B cell (primary cell): ENCODE measurements at regions not wholly inside any gene's neighbourhood (a gene's known extent, or its start where the extent isn't known, plus 50 kb on each side); places are given as distances from the start of the nearest gene placed in this dataset.

Experiments
- ATAC-seq: fragments of 200-7000 bp; cut with Tn5 transposase; one replicate; pipeline ENCODE4 v1.10.0; 2021; ENCODE audit warnings: low read depth, mild to moderate bottlenecking, moderate number of reproducible peaks, moderate library complexity
- CTCF ChIA-PET: fragments of 350-600 bp; sonication (Branson Sonifier 250); formaldehyde crosslinking; loops from one replicate; lab custom pipeline; 2021; ENCODE audit warnings: antibody characterized with exemption, inconsistent platforms; lab: Charles Lee
- POLR2A ChIA-PET: fragments of 350-600 bp; sonication (Branson Sonifier 250); formaldehyde crosslinking; loops from one replicate; lab custom pipeline; 2021; ENCODE audit warnings: antibody characterized with exemption; lab: Charles Lee
- DNase-seq: peaks from one replicate; pipeline ENCODE4 v3.0.0; 2013
- H2AFZ ChIP-seq: 2 replicates; pipeline ENCODE4 v1.6.1; 2012; ENCODE audit warnings: mild to moderate bottlenecking, low read depth, low read length; ENCODE audit not compliant: insufficient read depth, poor library complexity, severe bottlenecking
- H3K27ac ChIP-seq, 2 donors: 1 replicate in 1 of 2; 2 replicates in 1 of 2; pipeline ENCODE4 v1.5.1; 2012 to 2013; ENCODE audit warnings: low read length in 2 of 2, mild to moderate bottlenecking in 2 of 2, moderate library complexity in 1 of 2
- H3K27me3 ChIP-seq, 4 experiments: fragments of 200-600 bp in 1 of 4; sonication (generic) in 1 of 4; replicated peaks in 1 of 4; 1 replicate in 2 of 4; 2 replicates in 2 of 4; pipeline versions ENCODE4 v1.6.1 to v1.7.0; 2013 to 2016; ENCODE audit warnings: low read length in 3 of 4, mild to moderate bottlenecking in 2 of 4, mixed read lengths in 1 of 4, moderate library complexity in 1 of 4; ENCODE audit not compliant: insufficient read depth in 4 of 4, control insufficient read depth in 3 of 4; ENCODE audit errors: control extremely low read depth in 1 of 4
- H3K36me3 ChIP-seq, 2 experiments: replicated peaks in 1 of 2; 1 replicate in 1 of 2; 2 replicates in 1 of 2; pipeline versions ENCODE4 v1.6.1 to v1.7.1; 2013; ENCODE audit warnings: low read length in 1 of 2; ENCODE audit not compliant: insufficient read depth in 2 of 2, control insufficient read depth in 1 of 2; ENCODE audit errors: control extremely low read depth in 1 of 2, extremely low read depth in 1 of 2
- H3K4me1 ChIP-seq, 2 donors: fragments of 200-600 bp in 1 of 2; sonication (generic) in 1 of 2; 1 replicate in 1 of 2; 2 replicates in 1 of 2; pipeline versions ENCODE4 v1.5.1 to v1.6.1; 2013 to 2017; ENCODE audit warnings: low read length in 2 of 2; ENCODE audit not compliant: control insufficient read depth in 2 of 2, insufficient read depth in 2 of 2
- H3K4me2 ChIP-seq: replicated peaks from 2 replicates; pipeline ENCODE3; 2012; ENCODE audit warnings: mild to moderate bottlenecking, low read depth, low read length; ENCODE audit not compliant: poor library complexity, severe bottlenecking
- H3K4me3 ChIP-seq, 5 experiments: fragments of 200-600 bp in 1 of 5; sonication (generic) in 1 of 5; 1 replicate in 3 of 5; 2 replicates in 2 of 5; pipeline versions ENCODE4 v1.5.1 to v1.7.0; 2011 to 2016; ENCODE audit warnings: low read length in 4 of 5, mild to moderate bottlenecking in 4 of 5, low read depth in 2 of 5, control low read depth in 1 of 5, moderate library complexity in 1 of 5; ENCODE audit not compliant: insufficient read depth in 1 of 5; ENCODE audit errors: control extremely low read depth in 1 of 5, extremely low read depth in 1 of 5
- H3K79me2 ChIP-seq: fragments of 200-600 bp; sonication (generic); one replicate; pipeline ENCODE4 v1.6.0; 2016; ENCODE audit warnings: low read length; ENCODE audit not compliant: control insufficient read depth, insufficient read depth
- H3K9ac ChIP-seq: fragments of 200-600 bp; sonication (generic); 2 replicates; pipeline ENCODE4 v1.6.1; 2017; ENCODE audit warnings: mild to moderate bottlenecking, low read length, moderate library complexity
- H3K9me3 ChIP-seq, 3 donors: one replicate each; pipeline versions ENCODE4 v1.6.1 to v1.7.1; 2013; ENCODE audit warnings: low read length in 2 of 3; ENCODE audit not compliant: control insufficient read depth in 2 of 3, insufficient read depth in 1 of 3; ENCODE audit errors: control extremely low read depth in 1 of 3
- H4K20me1 ChIP-seq: 2 replicates; pipeline ENCODE4 v1.6.0; 2012; ENCODE audit warnings: mild to moderate bottlenecking, low read length; ENCODE audit not compliant: insufficient read depth, control insufficient read depth, poor library complexity, severe bottlenecking
- H3K27ac Mint-ChIP-seq: one replicate; pipeline ENCODE4 v1.8.0; 2021; ENCODE audit warnings: mixed read lengths
- H3K27me3 Mint-ChIP-seq: one replicate; pipeline ENCODE4 v1.8.0; 2021; ENCODE audit warnings: mixed read lengths
- H3K4me1 Mint-ChIP-seq: one replicate; pipeline ENCODE4 v1.8.0; 2021; ENCODE audit warnings: mixed read lengths
- H3K4me3 Mint-ChIP-seq: one replicate; pipeline ENCODE4 v1.8.0; 2021; ENCODE audit warnings: mixed read lengths
- H3K9me3 Mint-ChIP-seq: one replicate; pipeline ENCODE4 v1.8.0; 2022; ENCODE audit warnings: mixed read lengths; ENCODE audit not compliant: insufficient read depth
- EZH2 ChIP-seq: IDR thresholded peaks from 2 replicates; pipeline ENCODE4 v1.6.1; 2012; ENCODE audit warnings: borderline replicate concordance, low read depth, mild to moderate bottlenecking, moderate library complexity, low read length; ENCODE audit not compliant: insufficient read depth, poor library complexity, severe bottlenecking
- WGBS: methylation state at CpG from one replicate; pipeline ENCODE4 v1.1.5; 2013; ENCODE audit warnings: missing lambda C conversion rate; ENCODE audit not compliant: insufficient coverage; 5-methylcytosine and 5-hydroxymethylcytosine counted together
- intact Hi-C: fragments of 100-400 bp; cut with micrococcal nuclease; formaldehyde crosslinking; loops from one replicate; pipeline ENCODE4 v1.10.0; 2022
- TF ChIP-seq, protein P1 (sequence below): fragments of 200-600 bp; IDR thresholded peaks from one replicate; pipeline ENCODE4 v1.8.0; 2022; ENCODE audit warnings: antibody characterized with exemption, mild to moderate bottlenecking

DNA sequence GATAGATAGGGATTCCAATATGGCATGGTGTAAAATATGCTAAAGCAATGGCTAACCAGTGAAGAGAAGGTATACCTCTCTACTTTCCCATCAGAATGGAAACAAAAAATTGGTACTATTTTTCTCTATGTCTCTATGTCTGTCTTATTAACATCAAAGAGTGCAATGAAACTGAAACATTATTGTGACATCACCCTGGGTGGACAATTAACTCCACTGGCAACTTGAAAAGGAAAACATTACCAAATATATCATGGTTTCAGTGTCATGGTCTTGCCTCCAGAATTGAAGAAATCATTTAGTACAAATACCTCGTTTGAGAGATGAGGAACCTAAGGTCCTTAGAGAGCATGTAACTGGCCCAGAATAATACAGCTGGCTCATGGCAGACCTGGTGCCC lies 1132.5 kb upstream of the MAP3K7 start:
- Histone ChIP-seq H3K36me3 (no peaks in the 10 kb centered on the region), H3K4me2 (no peak overlapping the region), H4K20me1 (no peaks in the 10 kb centered on the region), H3K4me3 (no peak overlapping the region), H3K27ac (no peak overlapping the region), H3K9ac (no peak overlapping the region), H3K79me2 (no peaks in the 10 kb centered on the region), H3K4me1 (no peaks in the 10 kb centered on the region), H3K9me3 (no peaks in the 10 kb centered on the region), H2AFZ (no peak overlapping the region), H3K27me3 (no peaks in the 10 kb centered on the region)
- Mint-ChIP-seq H3K9me3 (no peaks in the 10 kb centered on the region), H3K27me3 (no peaks in the 10 kb centered on the region), H3K4me3 (no peak overlapping the region), H3K4me1 (no peaks in the 10 kb centered on the region), H3K27ac (no peak overlapping the region)
- intact Hi-C loops: no loop called here
- ChIA-PET CTCF (no interaction called here), POLR2A (no interaction called here)
- TF ChIP-seq, protein P1, sequence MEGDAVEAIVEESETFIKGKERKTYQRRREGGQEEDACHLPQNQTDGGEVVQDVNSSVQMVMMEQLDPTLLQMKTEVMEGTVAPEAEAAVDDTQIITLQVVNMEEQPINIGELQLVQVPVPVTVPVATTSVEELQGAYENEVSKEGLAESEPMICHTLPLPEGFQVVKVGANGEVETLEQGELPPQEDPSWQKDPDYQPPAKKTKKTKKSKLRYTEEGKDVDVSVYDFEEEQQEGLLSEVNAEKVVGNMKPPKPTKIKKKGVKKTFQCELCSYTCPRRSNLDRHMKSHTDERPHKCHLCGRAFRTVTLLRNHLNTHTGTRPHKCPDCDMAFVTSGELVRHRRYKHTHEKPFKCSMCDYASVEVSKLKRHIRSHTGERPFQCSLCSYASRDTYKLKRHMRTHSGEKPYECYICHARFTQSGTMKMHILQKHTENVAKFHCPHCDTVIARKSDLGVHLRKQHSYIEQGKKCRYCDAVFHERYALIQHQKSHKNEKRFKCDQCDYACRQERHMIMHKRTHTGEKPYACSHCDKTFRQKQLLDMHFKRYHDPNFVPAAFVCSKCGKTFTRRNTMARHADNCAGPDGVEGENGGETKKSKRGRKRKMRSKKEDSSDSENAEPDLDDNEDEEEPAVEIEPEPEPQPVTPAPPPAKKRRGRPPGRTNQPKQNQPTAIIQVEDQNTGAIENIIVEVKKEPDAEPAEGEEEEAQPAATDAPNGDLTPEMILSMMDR: no peak
- no peak for TF ChIP-seq EZH2
- no peak for DNase-seq
- WGBS: 75% methylated on average over 1 of the region's 1 CpG
- no peak for ATAC-seq

GRCh38 chr6:91718198-91718597 lies 1131.3 kb upstream of the MAP3K7 start:
- ChIA-PET CTCF (no interaction called here), POLR2A (no interaction called here)
- Histone ChIP-seq H3K27ac (no peak overlapping the region), H3K4me3 (no peak overlapping the region), H3K9ac (no peak overlapping the region), H3K9me3 (no peaks in the 10 kb centered on the region), H3K36me3 (no peaks in the 10 kb centered on the region), H2AFZ (no peak overlapping the region), H3K4me2 (no peak overlapping the region), H4K20me1 (no peaks in the 10 kb centered on the region), H3K4me1 (no peaks in the 10 kb centered on the region), H3K27me3 (no peaks in the 10 kb centered on the region), H3K79me2 (no peaks in the 10 kb centered on the region)
- no peak for ATAC-seq
- TF ChIP-seq, protein P1: no peak
- TF ChIP-seq EZH2: no peak
- H3K4me3 Mint-ChIP-seq: no peak overlapping the region
- H3K9me3 Mint-ChIP-seq: no peaks in the 10 kb centered on the region
- DNase-seq: no peak
- H3K4me1 Mint-ChIP-seq: no peaks in the 10 kb centered on the region
- WGBS: 40% methylated on average over 1 of the region's 2 CpGs
- no peaks in the 10 kb centered on the region for H3K27me3 Mint-ChIP-seq
- intact Hi-C loops: no loop called here
- no peak overlapping the region for H3K27ac Mint-ChIP-seq
